Loucy (cell line): ENCODE measurements at regions not wholly inside any gene's neighbourhood (a gene's known extent, or its start where the extent isn't known, plus 50 kb on each side); places are given as distances from the start of the nearest gene placed in this dataset.

Source experiments
- EZH2phosphoT487 ChIP-seq: fragments of 200-600 bp; IDR thresholded peaks from 2 replicates; pipeline ENCODE4 v1.6.1; 2018; ENCODE audit warnings: antibody characterized with exemption, mild to moderate bottlenecking, moderate library complexity, borderline replicate concordance
- TF ChIP-seq, protein P1 (sequence below): fragments of 200-600 bp; sonication (generic); conservative IDR thresholded peaks from 2 replicates; pipeline ENCODE4 v1.5.1; 2014; ENCODE audit warnings: mild to moderate bottlenecking, antibody characterized with exemption, low read length

DNA sequence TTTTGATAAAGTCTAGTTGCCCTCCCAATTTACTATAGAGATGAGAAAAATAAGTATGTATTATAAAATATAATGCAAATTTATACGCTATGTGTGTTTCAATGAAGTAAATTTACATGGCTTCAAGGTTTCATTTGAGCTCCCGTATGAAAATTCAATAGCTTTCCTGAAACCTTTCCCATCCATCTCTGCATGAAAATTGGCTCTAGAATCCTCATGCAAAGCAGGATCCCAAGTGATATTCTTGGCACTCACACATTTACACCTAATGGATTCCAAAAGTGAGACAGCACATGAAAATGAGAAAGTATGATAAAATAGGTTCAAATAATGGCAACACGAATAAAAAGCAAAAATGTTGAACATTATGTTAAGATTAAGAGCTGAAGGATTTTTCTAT, 1595.8 kb upstream of the SEL1L start:
- TF ChIP-seq, protein P1, sequence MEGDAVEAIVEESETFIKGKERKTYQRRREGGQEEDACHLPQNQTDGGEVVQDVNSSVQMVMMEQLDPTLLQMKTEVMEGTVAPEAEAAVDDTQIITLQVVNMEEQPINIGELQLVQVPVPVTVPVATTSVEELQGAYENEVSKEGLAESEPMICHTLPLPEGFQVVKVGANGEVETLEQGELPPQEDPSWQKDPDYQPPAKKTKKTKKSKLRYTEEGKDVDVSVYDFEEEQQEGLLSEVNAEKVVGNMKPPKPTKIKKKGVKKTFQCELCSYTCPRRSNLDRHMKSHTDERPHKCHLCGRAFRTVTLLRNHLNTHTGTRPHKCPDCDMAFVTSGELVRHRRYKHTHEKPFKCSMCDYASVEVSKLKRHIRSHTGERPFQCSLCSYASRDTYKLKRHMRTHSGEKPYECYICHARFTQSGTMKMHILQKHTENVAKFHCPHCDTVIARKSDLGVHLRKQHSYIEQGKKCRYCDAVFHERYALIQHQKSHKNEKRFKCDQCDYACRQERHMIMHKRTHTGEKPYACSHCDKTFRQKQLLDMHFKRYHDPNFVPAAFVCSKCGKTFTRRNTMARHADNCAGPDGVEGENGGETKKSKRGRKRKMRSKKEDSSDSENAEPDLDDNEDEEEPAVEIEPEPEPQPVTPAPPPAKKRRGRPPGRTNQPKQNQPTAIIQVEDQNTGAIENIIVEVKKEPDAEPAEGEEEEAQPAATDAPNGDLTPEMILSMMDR, result no peak
- no peak for TF ChIP-seq EZH2phosphoT487
